ENCODE measurements at regions not wholly inside any gene's neighbourhood (a gene's known extent, or its start where the extent isn't known, plus 50 kb on each side); places are given as distances from the start of the nearest gene placed in this dataset.

DNA sequence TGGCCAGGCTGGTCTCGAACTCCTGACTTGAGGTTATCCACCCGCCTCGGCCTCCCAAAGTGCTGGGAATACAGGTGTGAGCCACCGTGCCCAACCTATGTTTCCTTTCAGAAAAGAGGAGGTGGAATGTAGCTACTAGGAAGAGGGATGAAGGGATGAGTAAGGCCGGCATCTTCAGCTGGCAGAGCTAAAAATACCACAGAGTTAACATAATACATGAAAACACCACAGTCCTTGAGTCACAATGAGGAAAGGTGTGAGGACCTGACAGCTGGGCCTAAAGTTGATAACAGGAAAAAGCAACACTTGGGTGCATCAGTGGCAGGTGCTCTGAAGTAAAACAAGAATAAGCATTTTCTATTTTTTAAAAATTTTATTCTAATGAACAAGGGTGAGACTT, 392.2 kb downstream of the DIPK2A start:
- DNase-seq (ENCODE audit: low read depth, low spot score), result no peak
- in situ Hi-C loops (cut with HindIII; ENCODE audit: low pct_unique_long_range_greater_than_20kb, low sequenced_read_pairs), result no loop called here

DNA sequence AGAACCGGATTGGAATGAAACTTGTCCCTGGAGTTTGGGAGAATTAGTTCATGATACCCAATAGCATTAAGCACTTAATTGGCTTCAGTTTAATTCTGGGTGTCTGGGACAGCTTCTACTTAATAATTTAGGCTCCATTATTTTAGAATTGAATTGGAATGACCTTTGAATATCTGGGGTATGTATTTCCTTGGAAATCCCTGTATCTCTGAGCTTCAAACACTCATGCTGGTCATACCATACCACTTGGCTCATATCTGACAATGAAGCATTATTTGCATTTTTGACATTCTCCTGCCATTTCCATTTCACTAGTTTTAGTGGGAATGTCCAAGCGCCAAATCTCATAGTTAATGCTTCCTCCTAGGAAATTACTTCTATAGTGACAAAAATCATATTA, 393.1 kb downstream of the DIPK2A start:
- in situ Hi-C loops (cut with HindIII; ENCODE audit: low pct_unique_long_range_greater_than_20kb, low sequenced_read_pairs), result no loop called here
- DNase-seq (ENCODE audit: low read depth, low spot score), result no peak

DNA sequence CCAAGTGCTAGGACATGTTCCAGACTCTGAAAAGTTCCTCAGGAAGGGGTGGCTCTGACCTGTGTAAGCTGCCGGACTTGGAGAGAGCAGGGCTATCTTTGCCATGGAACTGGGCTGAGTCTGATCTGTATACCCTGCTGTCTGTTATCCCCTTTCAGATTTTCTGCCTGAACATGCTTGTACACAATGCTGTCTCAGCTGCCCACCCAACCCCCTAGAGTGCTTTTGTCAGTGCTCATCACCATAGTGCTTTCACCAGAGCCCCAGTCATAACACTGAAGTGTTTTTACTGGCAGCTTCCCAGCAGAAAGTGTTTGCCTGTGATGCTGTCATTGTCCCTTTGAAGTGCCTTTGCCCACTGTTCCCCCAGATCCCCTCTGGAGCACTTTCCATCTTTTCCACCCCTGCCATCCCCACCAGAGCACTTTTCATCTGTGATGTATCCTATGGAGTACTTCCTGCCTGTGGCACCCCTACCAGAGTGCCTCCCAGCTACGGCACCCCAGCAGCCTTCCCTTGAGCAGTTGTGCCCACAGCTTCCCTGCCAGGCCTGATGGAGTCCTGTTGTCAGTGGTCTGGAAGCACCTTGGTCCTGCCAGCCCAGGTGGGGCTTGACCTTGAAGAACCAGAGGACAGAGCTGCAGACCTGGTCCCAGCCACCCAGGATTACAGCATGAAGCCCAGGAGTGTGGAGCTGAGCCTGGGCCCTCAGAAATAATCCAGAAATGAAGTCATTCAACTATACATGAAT, 397.7 kb downstream of the DIPK2A start:
- in situ Hi-C loops (cut with HindIII; ENCODE audit: low pct_unique_long_range_greater_than_20kb, low sequenced_read_pairs), result no loop called here
- DNase-seq (ENCODE audit: low read depth, low spot score), result no peak

DNA sequence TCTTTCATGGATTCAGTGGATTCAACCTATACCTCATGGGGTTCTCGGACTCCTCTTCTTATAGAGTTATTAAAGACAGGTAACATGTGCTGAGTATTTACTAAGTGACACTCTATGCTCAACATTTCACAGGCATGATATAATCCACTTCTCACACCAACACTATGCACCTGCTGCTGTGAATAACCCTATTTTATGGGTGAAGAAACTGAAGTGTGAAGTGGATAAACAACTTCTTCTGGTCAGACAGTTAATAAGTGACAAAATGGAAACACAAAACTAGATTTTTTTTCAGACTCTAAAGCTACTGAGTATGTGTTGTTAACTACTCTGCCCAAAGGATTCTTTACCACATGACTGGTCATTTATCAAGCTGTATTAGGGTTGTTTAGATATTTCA, 403.5 kb downstream of the DIPK2A start:
- in situ Hi-C loops (cut with HindIII; ENCODE audit: low pct_unique_long_range_greater_than_20kb, low sequenced_read_pairs), result no loop called here
- DNase-seq (ENCODE audit: low read depth, low spot score), result no peak

DNA sequence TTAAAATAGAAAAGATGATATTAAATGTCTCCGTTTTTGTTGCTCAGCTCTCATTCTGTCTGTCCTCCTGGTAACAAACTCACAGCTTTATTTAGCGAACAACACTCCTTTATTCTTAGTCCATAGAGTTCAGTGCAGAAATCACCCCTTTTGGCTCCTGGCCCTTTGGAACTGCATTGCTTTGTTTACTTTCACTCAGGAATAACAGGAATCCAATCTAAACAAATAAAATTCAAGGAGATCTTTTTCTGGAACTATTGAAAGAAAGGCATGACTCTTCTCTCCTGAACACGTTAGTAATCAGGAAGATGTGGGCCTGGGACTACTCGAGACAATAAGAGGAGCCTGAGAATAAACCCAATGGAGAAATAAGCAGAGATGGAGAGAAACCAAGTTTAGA, 409.2 kb downstream of the DIPK2A start:
- in situ Hi-C loops (cut with HindIII; ENCODE audit: low pct_unique_long_range_greater_than_20kb, low sequenced_read_pairs), result no loop called here

DNA sequence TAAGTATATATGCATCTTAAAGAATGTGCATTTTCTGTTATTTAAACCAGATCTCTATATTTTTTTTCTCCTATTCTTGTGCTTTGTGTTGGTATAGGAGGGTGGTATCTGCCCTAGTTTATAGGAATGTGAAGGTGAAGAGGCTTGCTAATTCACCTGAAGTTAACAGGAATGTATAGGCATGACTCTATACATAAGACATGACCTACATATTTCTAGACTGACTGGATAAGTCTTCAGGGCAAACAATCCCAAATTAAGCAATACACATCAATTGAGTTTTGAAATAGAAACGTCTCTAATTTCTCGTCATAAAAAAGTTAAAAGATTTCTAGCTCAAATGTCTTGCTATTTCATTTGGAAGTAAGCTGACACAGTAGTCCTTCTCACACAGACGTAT, 410.0 kb downstream of the DIPK2A start:
- no peak for DNase-seq (ENCODE audit: low read depth, low spot score)
- in situ Hi-C loops (cut with HindIII; ENCODE audit: low pct_unique_long_range_greater_than_20kb, low sequenced_read_pairs), result no loop called here

More for the DNA sequence above, 409.2 kb downstream of the DIPK2A start:
- DNase-seq (ENCODE audit: low read depth, low spot score), result no peak

DNA sequence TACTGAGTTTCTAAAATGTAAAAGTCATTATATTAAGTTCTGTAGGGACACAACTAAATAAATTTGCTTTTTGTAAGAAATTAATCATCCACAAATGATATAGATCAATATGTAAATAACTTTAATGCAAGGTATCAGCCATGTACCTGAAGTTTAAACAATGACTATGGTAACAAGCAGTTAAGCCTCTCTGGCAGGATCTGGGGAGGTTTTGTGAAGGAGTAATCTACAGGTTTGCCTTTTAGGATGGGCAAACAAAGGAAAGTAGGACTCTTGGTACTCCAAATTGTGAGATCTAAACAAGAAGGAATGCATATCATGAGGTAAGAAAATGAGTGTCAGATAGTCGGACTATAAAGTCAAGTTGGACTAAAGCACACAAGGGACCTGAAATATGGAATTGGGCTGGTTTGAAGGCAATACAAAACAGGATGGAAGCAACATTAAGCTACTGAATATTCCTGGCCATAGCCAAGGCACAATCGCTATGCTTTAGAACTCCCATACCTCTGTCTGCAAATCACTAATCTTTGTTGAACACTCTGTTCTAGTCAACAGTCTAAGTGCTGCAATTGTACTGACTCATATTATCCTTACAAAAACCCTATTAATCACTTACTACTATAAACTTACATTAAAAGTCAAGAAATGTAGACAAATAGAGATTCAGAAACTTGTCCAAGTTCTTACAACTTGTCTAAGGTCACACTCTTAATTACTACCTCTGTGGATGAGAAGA, 412.8 kb downstream of the DIPK2A start:
- DNase-seq (ENCODE audit: low read depth, low spot score), result no peak
- in situ Hi-C loops (cut with HindIII; ENCODE audit: low pct_unique_long_range_greater_than_20kb, low sequenced_read_pairs), result no loop called here

DNA sequence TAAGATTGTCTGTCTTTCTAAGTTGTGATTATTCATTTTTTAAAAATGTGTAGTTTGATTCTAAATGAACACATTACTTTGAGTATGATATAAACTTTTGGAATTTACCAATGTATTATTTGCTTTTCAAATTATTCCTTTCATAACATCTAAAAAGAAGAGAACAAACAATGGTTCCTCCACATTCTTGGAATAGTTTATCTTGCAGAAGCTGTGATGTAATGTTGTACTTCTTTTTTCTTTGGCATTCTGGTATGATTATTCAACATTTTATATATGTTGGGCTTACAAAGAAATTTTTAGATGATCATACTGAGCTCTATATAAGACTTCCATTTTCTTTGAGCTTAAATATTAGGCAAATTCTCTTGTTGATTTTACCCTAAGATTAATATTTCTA, 419.2 kb downstream of the DIPK2A start:
- in situ Hi-C loops (cut with HindIII; ENCODE audit: low pct_unique_long_range_greater_than_20kb, low sequenced_read_pairs), result no loop called here
- no peak for DNase-seq (ENCODE audit: low read depth, low spot score)

DNA sequence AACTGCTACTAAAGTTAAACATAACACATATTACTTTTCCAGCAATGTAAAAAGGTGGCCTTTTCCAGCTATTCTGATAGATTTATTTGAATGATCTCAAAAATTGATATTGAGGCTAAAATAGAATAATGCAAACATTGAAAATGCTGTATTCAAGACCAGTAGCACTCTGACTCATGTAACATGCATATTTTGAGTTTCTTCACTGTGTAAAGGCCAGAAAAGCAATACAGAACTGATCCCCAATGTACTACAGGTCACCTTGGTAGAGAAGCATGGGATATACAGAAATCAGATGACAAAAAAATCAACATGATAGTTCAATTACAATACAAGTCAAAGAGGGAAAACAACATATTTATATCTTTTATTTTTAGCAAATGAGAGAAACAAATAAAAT, 419.6 kb downstream of the DIPK2A start:
- in situ Hi-C loops (cut with HindIII; ENCODE audit: low pct_unique_long_range_greater_than_20kb, low sequenced_read_pairs), result no loop called here
- no peak for DNase-seq (ENCODE audit: low read depth, low spot score)

DNA sequence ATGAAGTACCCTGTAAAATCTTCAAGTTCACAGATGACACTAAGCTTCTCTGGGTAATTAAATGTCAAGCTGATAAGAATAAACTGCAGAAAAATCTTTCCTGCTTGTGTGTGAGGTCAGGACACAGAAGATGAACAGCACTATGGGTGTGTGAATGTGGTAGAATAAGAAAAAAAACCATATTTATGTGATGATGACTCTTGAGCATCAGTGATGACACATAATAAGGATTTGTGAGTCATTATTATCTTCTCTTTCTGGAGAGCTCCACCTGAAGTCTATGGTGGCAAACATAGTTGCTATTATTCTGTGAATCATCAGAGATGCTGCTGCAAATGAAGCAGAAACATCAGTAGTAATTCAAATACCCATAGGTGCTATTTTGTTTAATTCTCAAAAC, 422.4 kb downstream of the DIPK2A start:
- in situ Hi-C loops (cut with HindIII; ENCODE audit: low pct_unique_long_range_greater_than_20kb, low sequenced_read_pairs), result no loop called here
- no peak for DNase-seq (ENCODE audit: low read depth, low spot score)

DNA sequence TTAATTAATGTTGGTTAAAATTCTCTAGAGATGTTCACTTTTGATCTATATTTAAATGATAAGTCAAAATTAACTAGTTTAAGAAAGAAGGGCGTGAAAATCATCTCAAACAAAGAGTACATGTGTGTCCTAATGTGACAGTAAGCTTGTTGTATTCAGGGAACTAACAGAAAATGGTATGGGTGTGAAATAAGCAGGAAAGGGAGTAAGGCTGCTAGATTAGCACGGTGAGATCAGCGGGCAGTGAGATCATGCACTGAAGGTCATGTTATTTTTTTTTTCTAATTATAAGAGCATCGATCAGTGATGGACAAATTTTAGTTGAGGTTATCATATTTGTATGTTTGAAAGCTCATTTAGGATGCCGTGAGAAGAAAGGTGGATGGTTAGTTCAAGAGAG, 430.8 kb downstream of the DIPK2A start:
- in situ Hi-C loops (cut with HindIII; ENCODE audit: low pct_unique_long_range_greater_than_20kb, low sequenced_read_pairs), result no loop called here
- no peak for DNase-seq (ENCODE audit: low read depth, low spot score)

DNA sequence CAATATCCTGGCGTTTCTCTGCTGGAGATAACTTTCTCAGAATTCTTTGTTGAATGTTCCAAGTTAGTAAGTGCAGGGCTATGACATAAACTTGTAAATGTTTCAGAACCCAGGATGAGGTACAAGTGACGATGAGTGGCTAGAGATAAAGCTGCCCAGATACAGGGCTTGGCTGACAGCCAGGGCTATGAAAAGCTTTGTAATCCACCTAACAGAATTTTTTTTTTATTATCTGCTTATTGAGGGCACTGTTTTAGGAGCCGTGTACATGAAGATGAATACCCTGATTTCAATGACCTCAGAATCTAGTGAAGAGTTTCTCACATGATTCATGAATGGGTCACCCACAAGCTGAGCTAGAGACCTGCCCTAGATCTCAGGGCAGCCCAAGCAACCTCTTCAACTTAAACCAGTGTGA, 431.4 kb downstream of the DIPK2A start:
- in situ Hi-C loops (cut with HindIII; ENCODE audit: low pct_unique_long_range_greater_than_20kb, low sequenced_read_pairs), result no loop called here
- DNase-seq (ENCODE audit: low read depth, low spot score), result no peak

DNA sequence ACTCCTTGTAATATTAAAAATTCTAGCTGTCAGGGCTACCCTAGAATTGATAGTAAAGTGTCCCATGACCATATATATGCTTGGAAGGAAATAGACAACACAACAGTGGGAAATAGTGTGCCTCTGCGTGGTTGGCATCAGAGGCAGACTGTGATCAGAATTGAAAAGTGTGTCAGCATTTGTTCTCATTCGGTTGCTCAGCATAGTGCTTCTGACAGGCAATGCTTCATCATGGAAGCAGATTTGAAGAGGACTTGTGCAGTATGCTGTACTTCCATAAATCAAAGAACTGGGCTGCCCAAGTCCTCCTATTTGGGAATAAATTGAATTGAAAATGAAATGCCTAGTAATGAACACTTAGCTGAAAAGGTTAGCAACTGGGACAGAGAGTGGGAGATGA, 435.7 kb downstream of the DIPK2A start:
- DNase-seq (ENCODE audit: low read depth, low spot score), result no peak
- in situ Hi-C loops (cut with HindIII; ENCODE audit: low pct_unique_long_range_greater_than_20kb, low sequenced_read_pairs), result no loop called here

DNA sequence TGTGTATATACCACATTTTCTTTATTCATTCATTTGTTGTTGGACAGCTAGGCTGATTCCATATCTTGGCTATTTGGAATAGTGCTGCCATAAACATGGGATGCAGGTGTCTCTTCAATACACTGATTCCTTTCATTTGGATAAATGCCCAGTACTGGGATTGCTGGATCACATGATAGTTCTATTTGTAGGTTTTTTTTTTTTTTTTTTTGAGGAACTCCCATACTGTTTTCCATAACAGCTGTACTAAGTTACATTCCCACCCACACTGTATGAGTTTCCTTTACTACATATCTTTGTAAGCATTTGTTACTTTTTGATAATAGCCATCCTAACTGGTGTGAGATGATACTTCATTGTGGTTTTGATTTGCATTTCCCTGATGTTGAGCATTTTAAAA, 437.7 kb downstream of the DIPK2A start:
- DNase-seq (ENCODE audit: low read depth, low spot score), result no peak
- in situ Hi-C loops (cut with HindIII; ENCODE audit: low pct_unique_long_range_greater_than_20kb, low sequenced_read_pairs), result no loop called here

DNA sequence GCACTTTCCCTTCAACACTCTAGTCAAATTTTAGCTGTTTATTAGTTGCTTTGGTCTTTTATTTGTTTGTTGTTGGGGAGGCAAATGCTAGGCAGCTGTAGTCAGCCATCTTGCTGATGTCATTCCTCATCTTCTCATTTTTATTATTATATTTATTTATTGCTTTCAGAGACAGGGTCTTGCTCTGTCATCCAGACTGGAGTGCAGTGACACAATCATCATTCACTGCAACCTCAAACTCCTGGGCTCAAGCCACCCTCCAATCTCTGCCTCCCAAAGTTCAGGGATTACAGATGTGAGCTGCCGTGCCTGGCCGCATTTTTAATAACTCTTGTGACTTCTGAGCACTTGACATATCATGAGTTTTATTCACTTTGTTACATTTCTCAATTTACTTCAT, 441.4 kb downstream of the DIPK2A start:
- in situ Hi-C loops (cut with HindIII; ENCODE audit: low pct_unique_long_range_greater_than_20kb, low sequenced_read_pairs), result no loop called here

DNA sequence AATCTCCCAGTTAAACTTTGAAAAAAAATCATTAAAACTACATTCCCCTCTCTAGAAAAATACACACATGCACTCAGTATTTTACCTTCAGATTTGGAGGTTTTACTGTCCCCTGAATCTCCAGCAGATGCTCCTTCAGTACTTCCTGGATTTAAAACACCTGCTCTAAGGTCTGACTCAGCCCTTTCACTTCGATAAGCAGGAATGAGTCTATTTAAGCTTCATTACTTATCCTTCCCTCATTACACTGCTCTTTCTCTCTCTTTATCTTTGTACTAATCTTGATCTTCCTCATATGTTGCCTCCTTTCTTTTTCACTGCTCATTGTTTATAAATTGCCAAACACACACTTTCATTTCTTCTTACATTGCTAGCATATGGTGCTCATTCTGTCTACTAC, 443.9 kb downstream of the DIPK2A start:
- no peak for DNase-seq (ENCODE audit: low read depth, low spot score)
- in situ Hi-C loops (cut with HindIII; ENCODE audit: low pct_unique_long_range_greater_than_20kb, low sequenced_read_pairs), result no loop called here

More for the DNA sequence above, 441.4 kb downstream of the DIPK2A start:
- DNase-seq (ENCODE audit: low read depth, low spot score), result no peak

DNA sequence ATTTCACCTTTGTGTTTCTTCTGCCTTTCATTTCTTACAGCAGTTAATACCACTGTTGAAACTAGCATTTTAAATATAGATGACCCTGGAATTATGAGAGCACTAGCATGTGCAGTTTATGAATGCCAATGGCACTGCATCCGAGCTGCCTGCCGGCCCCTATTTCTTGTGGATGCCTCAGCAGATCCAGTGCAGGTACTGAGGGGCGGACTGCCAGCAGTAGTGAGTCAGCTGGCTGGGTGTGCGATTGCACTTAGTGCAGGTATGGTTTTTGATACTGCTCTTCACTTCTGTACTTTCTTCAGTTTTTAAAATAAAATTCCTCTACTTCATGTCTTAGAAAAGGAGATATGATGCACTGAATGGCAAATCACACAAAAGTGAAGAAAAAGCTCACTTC, 453.0 kb downstream of the DIPK2A start:
- in situ Hi-C loops (cut with HindIII; ENCODE audit: low pct_unique_long_range_greater_than_20kb, low sequenced_read_pairs), result no loop called here
- no peak for DNase-seq (ENCODE audit: low read depth, low spot score)

DNA sequence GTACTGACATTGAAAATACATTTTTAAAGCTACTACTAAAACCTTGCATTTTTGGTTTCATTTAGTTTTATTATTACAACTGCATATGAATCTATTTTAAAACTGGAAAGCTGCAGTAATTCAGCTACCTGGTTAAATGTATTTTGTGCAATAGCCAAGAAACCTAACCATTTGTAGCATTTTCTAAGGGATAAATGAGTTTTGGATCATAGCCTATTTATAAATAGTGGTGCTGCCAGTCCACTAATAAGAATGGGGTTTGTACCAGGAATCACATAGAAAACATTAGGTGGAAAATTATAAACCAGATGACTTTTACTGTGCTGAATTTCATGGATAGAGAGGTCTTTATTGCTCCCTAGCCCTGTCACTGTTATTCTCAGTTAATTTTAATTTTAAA, 454.7 kb downstream of the DIPK2A start:
- in situ Hi-C loops (cut with HindIII; ENCODE audit: low pct_unique_long_range_greater_than_20kb, low sequenced_read_pairs), result no loop called here
- no peak for DNase-seq (ENCODE audit: low read depth, low spot score)

DNA sequence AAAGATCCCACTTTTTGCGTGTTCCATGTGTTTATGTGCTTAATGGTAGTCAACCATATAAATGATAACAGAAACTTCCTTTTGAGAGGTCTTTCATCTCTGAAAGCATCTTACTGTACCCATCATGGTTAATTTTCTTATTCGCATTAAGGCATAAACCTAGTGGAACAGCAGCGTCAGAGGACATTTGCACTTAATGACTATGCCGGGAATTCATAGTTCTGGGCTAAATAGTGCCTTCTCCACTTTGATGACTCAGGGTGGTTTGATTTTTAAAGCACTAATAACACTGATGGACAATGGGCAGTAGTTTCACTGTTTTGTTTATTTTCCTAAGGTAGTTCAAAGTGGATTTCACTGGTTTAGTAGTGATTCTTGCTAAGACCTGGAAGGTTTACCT, 455.3 kb downstream of the DIPK2A start:
- no peak for DNase-seq (ENCODE audit: low read depth, low spot score)
- in situ Hi-C loops (cut with HindIII; ENCODE audit: low pct_unique_long_range_greater_than_20kb, low sequenced_read_pairs), result no loop called here
